ENCODE measurements at regions not wholly inside any gene's neighbourhood (a gene's known extent, or its start where the extent isn't known, plus 50 kb on each side); places are given as distances from the start of the nearest gene placed in this dataset.
"Not testable (repeated sequence)": the region's sequence is repeated elsewhere in the genome, so short reads cannot be mapped to it uniquely, and the experiment has no call there.

DNA sequence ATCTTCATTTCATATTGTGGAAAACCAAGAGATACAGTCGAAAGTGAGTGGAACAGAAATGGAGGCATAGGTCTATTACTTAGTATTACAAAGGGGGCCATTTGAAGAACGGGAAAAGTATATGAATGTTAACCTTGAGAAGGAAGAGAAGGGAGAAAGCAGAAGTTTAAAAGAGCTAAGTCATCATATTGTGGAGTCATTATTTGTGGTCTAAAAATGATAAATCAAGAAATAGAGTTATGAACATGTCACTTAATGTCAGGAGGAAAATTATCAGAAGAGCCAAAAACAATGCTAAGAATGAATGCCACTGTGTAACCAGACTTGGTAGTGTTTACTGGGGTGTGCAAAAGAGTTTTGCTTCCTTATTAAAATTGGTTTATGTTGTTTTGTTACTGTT lies 589.5 kb upstream of the LCORL start:
- no peak for DNase-seq

DNA sequence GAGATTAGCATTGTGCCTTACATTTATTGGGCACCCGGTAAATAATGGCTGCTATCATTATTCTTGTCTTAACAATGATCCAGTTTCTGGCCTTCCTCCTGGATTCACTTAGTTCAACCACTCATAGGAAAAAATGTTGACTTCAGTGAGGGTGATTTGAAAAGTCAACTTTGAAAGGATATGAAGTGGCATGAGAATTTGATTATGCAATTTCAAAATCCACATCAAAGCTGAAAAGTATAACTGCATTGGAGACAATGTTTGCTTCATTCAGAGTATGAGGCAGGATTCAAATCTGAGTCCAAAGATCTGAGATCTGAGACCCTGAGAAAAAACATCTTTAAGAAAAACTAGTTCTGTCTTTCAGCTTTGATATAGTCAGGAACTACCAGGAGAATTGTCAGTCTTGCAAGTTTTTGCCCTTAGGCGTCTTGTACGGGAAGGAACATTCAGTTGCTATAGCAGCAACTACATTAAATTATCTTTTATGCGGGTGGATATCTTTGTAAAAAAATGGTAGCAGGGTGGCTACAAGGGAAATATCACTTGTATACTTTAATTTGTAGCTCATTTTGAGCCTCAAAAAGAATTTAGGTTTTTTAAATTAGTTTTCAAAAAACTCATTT lies 587.5 kb upstream of the LCORL start:
- no peak for DNase-seq

DNA sequence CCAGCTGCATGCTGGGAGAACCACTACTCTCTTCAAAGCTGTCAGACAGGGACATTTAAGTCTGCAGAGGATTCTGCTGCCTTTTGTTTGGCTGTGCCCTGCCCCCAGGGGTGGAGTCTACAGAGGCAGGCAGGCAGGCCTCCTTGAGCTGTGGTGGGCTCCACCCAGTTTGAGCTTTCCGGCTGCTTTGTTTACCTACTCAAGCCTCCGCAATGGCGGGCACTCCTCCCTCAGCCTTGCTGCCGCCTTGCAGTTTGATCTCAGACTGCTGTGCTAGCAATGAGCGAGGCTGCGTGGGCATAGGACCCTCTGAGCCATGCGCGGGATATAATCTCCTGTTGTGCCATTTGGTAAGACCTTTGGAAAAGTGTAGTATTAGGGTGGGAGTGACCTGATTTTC lies 581.1 kb upstream of the LCORL start:
- not testable (repeated sequence) for DNase-seq

DNA sequence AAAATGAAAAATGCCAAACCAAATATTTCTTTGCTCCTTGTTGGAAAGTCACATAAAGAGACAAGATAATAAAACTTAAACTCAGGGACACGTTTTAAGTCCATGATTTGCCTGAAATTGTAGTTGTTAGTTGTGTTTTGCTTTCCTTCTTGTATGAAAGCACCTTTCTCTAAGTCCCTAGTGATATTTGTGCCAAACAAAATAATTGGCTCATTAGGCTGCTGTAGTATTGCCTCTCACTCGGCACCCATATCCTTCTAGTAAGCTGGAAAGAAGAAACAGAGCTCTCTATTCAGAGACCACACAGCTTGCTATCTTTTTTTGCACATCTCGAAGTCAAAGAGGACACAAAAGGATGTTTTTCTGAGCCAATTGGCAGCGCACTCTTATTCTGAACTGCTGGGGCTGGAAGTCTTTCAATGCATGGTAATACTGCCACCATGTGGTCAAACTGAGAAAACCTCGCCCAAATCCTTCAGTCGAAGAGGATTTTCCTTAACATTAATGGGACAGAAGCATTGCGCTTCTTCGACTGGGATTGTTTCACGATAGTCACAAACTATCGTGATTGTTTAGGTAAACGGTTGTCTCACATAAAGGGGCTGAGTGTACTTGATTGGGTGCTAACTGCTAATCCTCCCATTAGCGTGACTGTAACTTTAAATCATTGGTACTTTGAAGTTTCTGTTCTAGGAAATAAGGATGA lies 571.9 kb upstream of the LCORL start:
- peak; percentile 73 for DNase-seq

DNA sequence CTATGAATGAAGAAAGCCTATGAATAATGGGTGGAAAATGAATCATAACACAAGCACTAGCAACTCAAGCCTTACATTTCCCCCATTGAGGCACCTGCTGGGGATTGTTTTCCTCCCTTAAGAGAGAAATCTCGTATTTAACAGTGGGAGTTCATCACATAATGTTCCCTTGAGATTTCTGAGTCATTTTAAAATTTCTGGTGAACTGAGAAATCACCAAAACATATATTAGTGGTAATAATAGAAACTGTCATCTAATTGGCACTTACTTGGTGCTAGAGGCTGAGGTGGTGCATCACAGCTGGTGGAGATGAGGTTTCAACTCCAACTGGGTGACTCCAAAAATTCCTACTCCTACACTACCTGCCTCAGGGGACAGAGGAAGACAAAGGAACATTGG lies 561.3 kb upstream of the LCORL start:
- peak; percentile 48 for DNase-seq

DNA sequence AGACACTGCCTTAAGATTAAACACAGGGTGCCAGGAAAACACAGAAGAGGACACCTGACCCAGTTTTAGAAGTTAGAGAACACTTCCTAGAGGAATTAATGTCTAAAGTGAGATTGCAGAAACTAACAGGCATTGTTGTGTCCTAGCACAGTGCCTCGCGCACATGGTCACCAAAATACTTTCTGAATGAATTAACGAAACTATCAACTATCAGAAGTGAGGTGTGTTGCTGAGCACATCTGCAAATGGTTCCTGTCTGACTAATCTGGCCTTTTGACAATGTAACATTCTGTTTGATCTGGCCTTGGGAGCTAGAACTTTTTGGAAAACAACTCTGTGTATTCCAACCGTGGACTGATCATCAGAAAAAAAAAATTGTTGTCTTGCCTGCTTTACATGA lies 556.8 kb upstream of the LCORL start:
- no peak for DNase-seq

DNA sequence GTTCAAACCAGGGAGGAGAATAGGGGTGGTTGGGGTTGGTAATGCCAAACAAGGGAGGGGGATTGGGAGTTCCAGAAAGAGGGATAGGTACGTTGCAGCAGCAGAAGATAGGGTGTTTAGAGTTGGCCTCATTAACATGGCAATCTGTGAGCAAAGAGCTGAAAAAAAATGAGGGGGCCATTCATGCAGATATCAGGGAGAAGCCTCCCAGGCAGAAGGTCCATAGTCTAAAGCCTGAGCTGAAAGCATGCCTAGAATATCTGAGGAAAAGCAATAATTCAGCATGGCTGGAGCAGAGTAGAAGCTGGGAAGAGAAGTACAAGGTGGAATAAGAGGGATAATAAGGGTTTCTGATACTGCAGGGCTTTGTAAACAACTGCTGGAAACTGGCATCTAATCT lies 550.9 kb upstream of the LCORL start:
- DNase-seq, result no peak

DNA sequence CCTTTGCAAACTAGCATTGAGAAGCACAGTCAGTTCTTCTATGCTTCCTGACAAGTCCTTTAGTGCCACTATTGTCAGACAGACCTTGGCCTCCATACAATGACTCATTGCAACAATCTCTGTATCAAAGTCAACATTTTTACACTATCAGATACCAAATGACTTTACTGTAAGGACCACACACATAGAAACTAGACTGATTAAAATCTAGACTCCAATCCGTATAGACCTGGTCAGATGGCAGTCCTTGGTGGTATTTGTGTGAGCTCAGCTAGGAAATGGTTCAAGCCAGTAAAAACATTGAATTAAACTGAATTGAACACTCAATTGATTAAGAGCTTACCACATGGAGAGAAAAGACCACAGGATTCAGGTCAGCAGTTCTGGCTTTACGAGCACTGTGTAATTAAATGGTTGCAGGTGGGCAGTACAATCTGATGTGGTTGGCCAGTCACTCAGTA lies 549.8 kb upstream of the LCORL start:
- peak; percentile 43 for DNase-seq

DNA sequence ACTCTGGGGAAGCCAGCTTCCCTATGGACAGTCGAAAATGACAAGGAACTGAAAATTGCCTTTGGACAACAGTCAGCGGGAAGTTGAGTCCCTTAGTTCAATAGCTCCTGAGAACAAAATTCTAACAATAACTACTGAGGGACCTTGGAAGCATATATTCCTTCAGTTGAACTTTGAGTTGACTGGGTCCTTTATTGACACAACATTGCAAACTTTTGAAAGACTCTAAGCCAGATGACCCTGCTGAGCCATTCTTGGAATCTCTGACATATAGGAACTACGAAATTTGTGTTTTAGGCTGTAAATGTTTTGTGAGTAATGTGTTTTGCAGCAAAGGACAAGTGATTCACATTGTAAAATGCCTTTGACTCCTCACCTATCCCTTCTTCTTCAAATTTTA lies 548.8 kb upstream of the LCORL start:
- no peak for DNase-seq

DNA sequence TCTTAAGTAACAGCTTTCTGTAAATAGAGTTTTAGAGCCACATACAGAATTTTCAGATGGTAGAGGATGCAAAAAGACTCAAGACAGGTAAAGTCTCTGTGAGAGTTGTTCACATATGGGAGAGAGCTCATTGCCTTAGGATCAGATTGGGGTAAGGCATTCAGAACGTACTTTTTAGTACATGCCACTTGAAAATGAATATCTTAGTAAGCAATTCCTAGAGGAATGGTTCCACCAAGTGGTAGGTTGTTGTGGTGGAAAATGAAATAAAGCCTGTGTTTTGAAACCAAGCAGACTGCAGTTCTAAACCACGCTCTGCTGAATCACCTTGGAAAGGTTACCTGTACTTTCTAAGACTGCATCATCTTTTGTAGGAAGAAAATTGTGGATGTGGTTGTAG lies 547.0 kb upstream of the LCORL start:
- peak; percentile 49 for DNase-seq

DNA sequence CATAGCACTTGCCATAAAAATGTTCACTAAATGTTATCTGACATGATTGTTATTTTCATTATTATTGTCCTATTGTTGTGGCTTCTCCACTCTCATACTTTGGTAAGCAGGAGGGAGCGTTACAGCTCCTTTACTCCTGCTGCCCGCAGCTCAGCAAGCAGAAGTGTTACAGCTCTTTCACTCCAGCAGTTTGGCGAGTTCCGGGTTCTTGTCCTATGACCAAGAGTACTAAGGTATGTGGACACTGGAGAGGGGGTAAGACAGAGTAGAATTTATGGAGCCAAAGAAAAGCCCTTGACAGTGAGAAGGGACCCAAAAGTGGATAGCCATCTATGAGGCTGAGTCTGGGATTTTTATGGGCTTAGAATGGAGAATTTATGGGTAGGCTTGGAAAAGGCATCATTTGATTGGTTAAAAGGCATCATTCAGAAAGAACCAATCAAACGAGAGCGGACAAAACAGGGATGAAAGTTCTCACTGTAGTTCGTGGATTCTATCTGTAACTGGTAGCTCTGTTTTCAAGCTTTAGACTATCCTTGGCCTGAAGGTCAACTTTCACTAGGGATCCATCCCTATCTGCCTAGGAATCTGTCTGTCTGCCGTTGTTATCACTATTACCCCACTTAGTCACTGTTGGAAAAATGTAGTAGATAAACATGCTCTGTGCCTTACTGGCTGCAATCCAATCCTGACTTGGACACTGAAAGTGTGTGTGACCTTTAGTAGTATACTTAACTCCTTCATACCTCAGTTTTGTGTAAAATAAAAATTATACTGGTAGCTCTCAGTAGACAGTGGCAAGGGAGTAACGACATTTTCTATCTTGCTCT lies 545.6 kb upstream of the LCORL start:
- no peak for DNase-seq

DNA sequence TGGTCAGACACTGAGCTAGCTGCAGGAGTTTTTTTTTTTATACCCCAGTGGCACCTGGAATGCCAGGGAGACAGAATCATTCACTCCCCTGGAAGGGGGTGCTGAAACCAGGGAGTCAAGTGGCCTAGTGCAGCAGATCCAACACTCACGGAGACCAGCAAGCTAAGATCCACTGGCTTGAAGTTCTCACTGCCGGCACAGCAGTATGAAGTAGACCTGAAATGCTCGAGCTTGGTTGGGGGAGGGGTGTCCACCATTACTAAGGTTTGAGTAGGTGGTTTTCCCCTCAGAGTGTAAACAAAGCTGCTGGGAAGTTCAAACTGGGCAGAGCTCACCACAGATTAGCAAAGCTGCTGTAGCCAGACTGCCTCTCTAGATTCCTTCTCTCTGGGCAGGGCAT lies 537.9 kb upstream of the LCORL start:
- DNase-seq, result no peak

DNA sequence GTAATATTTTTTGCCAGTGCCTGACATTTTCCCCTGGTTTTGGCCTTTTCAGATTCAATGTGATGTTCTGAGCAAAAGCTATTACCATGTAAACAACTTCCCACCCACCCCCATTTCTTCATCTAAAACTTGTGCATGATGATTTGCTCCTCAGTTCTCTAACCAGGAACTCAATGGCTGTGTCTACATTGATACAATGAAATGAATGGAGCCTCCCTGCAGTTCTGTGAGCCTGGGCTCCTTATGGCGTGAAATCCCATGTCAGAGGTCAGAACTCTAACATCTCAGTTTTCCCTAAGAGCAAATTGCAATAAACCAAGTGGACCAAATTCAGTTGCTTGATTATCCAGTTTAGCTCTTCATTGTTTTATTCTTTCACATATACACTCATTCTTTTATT lies 534.8 kb upstream of the LCORL start:
- DNase-seq, result no peak

DNA sequence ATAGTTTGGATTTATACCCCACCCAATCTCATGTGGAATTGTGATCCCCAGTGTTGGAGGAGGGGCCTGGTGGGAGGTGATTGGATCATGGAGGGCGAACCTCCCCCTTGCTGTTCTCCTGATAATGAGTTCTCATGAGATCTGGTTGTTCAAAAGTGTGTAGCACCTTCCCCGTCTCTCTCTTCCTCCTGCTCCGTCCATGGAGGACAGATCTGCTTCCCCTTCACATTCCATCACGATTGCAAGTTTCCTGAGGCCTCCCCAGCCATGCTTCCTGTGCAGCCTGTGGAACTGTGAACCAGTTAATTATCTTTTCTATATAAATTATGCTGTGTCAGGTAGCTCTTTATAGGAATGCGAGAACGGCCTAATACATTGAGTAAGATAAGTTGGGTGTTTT lies 518.8 kb upstream of the LCORL start:
- DNase-seq, result no peak

DNA sequence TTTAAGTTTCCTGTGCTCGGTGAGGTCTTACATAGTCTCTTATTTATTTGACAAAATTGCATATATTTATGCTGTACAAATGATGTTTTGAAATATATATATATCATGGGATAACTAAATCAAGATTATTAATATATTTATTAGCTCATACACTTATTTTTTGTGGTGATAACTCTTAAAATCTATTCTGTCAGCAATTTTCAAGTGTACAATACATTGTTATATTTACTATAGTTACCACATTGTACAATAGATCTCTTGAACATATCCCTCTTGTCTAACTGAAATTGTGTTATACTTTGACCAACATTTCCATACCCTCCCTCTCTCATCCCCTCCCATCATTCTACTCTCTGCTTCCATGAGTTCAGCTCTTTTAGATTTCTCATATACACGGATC lies 516.6 kb upstream of the LCORL start:
- no peak for DNase-seq

DNA sequence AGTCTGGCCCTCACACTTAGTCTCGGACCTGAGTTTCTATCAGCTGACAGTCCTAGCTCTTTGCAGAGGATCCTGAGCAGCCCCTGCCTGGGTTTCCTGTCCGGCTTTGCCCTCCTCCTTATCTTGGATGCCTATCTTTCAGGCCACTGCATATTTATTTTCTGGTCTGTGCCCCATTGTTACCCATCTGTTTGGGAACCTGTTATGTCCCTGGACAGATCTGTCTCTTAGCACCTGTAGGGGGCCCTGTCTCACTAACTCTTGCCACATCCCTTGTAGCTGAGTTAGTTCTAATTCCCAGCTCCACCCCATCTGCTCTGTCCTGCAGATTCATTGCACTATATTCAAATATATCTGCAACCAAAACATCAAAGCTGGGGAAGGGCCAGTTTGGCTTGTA lies 514.9 kb upstream of the LCORL start:
- DNase-seq, result peak; percentile 26

DNA sequence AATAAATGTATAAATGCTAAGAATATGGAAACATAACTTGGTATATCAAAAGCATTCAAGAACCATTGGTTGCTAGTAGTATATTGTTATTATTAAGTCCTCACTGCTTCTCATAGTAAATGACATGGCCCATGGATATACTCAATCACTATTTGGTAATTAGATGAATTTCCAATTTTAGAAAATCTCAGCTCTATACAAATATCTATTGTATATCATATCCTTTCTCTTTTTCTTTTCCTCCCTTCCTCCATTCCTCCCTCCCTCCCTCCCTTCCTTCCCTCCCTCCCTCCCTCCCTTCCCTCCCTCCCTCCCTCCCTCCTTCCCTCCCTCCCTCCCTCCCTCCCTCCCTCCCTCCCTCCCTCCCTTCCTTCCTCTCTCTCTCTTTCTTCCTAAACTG lies 514.4 kb upstream of the LCORL start:
- no peak for DNase-seq

DNA sequence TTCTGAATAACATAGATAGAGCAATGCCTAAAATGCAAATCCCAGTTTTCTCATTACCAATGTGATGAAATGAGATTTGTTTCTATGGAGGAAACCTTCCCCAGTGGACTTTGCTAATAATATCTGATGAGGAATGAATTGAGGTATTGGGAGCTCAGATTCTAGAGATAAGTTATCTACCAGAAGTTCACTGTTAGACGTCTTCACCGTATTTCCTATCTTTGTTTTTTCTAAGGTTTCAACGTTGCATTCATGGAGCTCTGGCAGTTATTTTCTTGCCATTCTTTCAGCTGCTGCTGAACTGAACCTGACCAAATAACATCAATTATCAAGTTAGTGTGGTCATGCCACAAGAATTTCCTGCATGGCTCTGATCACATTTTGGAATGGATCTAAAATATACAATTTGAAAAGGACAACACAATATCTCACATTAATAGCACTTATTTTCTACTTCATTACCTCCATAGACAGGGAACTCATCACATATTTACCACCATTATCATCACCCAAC lies 511.8 kb upstream of the LCORL start:
- no peak for DNase-seq

DNA sequence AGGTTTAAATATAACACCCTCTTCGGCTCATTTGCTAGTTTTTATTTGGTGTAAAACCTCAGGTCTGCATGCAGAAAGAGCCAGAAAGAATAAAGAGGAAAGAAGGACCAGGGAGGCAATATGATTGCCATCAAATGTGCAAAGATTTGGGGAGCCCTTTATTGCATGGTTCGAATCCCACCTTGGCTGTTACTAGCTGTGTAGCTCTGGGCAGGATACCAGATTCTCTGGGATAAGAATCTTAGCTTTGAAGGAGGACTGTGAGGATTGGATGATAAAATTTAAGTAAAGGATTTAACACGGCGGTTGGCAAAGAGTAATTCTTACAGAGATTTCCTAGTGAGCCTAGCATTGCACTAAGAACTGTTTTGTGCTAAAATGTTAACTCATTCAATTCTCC lies 510.2 kb upstream of the LCORL start:
- DNase-seq, result no peak

DNA sequence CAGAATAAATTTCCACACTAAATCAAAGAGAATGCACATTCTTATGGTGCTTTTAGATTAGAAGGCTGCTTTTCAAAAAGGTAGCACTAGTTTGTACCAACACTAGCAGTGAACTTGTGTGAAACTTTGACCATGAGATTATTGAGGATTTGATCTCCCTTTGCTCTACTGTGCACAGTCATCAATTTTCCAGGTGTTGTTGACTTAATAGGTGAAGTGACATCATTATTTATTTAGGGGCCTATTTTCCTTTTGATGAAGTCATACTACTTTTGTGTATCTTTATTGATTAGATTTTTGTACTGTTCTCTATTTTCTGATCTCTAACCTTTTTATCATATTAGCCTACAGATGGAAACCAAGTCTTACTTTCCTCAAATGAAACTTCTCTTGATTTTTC lies 507.9 kb upstream of the LCORL start:
- DNase-seq, result peak; percentile 3

DNA sequence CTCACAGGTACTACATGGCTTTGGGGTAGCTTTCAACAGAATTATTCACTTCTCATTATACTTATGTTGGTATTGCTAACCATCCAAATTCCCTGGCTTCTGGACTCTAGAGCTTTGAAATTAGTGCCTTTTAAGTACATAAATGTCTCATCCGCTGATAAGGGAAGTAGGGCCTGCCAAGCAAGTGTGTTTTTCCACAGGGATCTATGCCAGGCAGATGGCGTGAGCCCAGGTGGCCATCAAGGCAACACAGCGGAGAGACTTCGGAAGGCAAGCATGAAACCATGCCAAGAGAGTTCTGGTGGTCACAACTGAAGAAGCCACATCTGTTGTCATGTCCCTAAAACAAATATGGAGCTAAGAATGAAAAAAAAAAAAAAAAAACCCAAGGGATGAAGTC lies 503.1 kb upstream of the LCORL start:
- DNase-seq, result peak; percentile 44

DNA sequence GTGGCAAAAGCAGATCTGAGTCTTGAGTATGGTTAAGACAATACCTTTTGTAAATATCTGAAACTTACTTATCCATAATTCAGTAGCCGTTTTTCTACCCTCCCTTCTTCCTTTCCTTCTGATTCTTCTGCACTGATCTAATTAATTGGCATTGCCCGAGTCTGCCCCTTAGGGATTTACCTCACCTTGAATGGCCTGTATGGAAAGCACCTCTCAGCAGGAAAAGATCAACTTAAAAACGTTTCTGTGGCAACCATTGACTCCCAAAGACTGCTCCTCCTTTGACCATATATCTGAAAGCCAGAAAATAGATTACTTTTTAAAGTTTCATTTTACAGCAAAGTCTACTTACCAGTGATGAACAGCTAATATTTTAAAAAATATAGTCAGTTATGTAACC lies 496.5 kb upstream of the LCORL start:
- peak; percentile 86 for DNase-seq

DNA sequence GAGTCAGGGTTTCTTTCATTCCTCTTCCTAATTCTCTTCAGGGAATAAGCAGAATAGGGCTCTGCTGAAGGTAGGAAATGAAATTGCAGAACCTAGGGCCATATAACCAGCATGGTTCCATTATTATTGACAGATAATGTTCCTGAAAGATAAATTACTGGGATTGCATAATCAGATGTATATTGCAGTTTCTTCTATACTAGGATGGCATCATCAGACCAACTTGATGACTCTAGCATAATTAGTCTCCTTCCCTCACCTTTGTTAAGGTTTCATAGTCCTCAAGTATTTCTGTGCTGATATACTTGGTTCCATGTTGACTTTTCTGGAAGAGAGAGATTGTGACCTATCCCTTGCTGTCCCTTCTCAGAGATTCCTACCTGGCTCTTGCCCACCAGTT lies 492.3 kb upstream of the LCORL start:
- DNase-seq, result no peak

DNA sequence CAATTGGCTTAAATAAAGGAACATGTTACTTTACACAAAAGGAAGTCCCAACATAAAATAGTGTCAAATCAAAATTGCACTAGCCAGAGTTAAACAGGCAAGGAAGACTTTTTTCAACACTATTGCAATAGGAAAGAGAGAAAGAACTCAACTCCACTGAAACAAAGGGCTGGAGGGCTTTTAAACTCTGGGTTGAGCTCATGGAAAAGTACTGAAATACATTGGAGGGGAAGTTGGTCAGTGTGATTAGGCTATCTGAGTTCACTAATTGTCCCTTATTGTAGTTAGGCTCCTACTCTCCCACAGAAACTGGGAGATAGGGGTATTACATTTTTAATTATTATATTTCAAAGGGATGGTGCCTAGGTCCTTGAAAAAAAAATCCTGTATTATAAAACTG lies 491.2 kb upstream of the LCORL start:
- no peak for DNase-seq
